IPS DF 4.7 (cell line): ENCODE measurements at regions not wholly inside any gene's neighbourhood (a gene's known extent, or its start where the extent isn't known, plus 50 kb on each side); places are given as distances from the start of the nearest gene placed in this dataset.
"Not testable (repeated sequence)": the region's sequence is repeated elsewhere in the genome, so short reads cannot be mapped to it uniquely, and the experiment has no call there.

Experiments
- DNase-seq: peaks from one replicate; pipeline ENCODE4 v3.0.0-alpha.2; 2013; ENCODE audit warnings: low spot score; ENCODE audit errors: extremely low read depth

- DNase-seq, result no peak
These were observed 201.7 kb downstream of the PTH2R start for GRCh38 chr2:208608122-208608835.

- no peak for DNase-seq
These were observed 202.7 kb downstream of the PTH2R start for GRCh38 chr2:208609166-208609804.

- not testable (repeated sequence) for DNase-seq
These were observed 209.1 kb downstream of the PTH2R start for GRCh38 chr2:208615675-208616074.

- DNase-seq, result no peak
These were observed 211.6 kb downstream of the PTH2R start for GRCh38 chr2:208618220-208618619.

GRCh38 chr2:208619993-208620392 is 213.4 kb downstream of the PTH2R start:
- DNase-seq, result no peak

- no peak for DNase-seq
These were observed 213.9 kb downstream of the PTH2R start for GRCh38 chr2:208620487-208620978.

- DNase-seq, result no peak
These were observed 220.7 kb downstream of the PTH2R start for GRCh38 chr2:208627110-208627884.

- DNase-seq, result no peak
These were observed 221.3 kb downstream of the PTH2R start for GRCh38 chr2:208627916-208628315.

GRCh38 chr2:208638059-208638458 is 231.5 kb downstream of the PTH2R start:
- DNase-seq, result no peak

GRCh38 chr2:208642125-208642779 is 235.7 kb downstream of the PTH2R start:
- no peak for DNase-seq

GRCh38 chr2:208643145-208643544 is 236.6 kb downstream of the PTH2R start:
- no peak for DNase-seq

GRCh38 chr2:208645226-208645625 is 238.6 kb downstream of the PTH2R start:
- DNase-seq, result no peak

- no peak for DNase-seq
These were observed 241.8 kb downstream of the PTH2R start for GRCh38 chr2:208648368-208648767.

- no peak for DNase-seq
These were observed 246.8 kb downstream of the PTH2R start for GRCh38 chr2:208653383-208653782.

- DNase-seq, result no peak
These were observed 247.5 kb downstream of the PTH2R start for GRCh38 chr2:208654056-208654455.

- peak; percentile 14 for DNase-seq
These were observed 250.9 kb downstream of the PTH2R start for GRCh38 chr2:208657468-208657867.

- no peak for DNase-seq
These were observed 262.8 kb downstream of the PTH2R start for GRCh38 chr2:208669394-208669793.

GRCh38 chr2:208671284-208671683 is 264.7 kb downstream of the PTH2R start:
- no peak for DNase-seq

- no peak for DNase-seq
These were observed 265.5 kb downstream of the PTH2R start for GRCh38 chr2:208671886-208672680.

GRCh38 chr2:208673631-208674030 is 267.0 kb downstream of the PTH2R start:
- no peak for DNase-seq

- DNase-seq, result no peak
These were observed 268.3 kb downstream of the PTH2R start for GRCh38 chr2:208674919-208675318.
